ENCODE measurements at regions not wholly inside any gene's neighbourhood (a gene's known extent, or its start where the extent isn't known, plus 50 kb on each side); places are given as distances from the start of the nearest gene placed in this dataset.

- no peak overlapping the region for H2AFZ ChIP-seq (ENCODE audit: low read length)
- Mint-ChIP-seq H3K4me3 (no peak overlapping the region), H3K27me3 (ENCODE audit: low read depth) (no peaks in the 10 kb centered on the region)
These were observed 855.0 kb downstream of the EPHA7 start for GRCh38 chr6:92564376-92564775.

More at GRCh38 chr6:92564376-92564775, 855.0 kb downstream of the EPHA7 start:
- Mint-ChIP-seq H3K9me3 (no peaks in the 10 kb centered on the region), H3K36me3 (ENCODE audit: insufficient read depth in 1 of 3, low read depth in 3 of 3) (no peaks in the 10 kb centered on the region), H3K27ac (no peak overlapping the region; a peak in 1 of 7 replicates), H3K4me1 (no peaks in the 10 kb centered on the region)
- Histone ChIP-seq H3K27ac (ENCODE audit: insufficient read length, low read depth, low read length) (no peak overlapping the region), H3K23ac (ENCODE audit: insufficient read length, low read depth, low read length) (no peak overlapping the region), H2BK120ac (ENCODE audit: low read depth, low read length, poor library complexity, severe bottlenecking) (no peak overlapping the region), H2AK5ac (ENCODE audit: insufficient read length, low read length) (no peak overlapping the region), H4K8ac (replicated peaks; ENCODE audit: insufficient read length, low read depth, low read length) (no peak overlapping the region), H3K56ac (ENCODE audit: insufficient read length, low read depth, low read length) (no peak overlapping the region), H2BK20ac (ENCODE audit: low read depth, low read length, poor library complexity, severe bottlenecking) (no peak overlapping the region), H3K4ac (ENCODE audit: low read depth, low read length) (no peak overlapping the region), H3K14ac (ENCODE audit: insufficient read depth, low read length) (no peak overlapping the region), H3K4me2 (ENCODE audit: insufficient read depth, insufficient read length, low read length) (no peak overlapping the region), H2BK5ac (ENCODE audit: insufficient read length, low read length) (no peak overlapping the region), H3K9ac (ENCODE audit: extremely low read depth, insufficient read length, low read length) (no peak overlapping the region), H3K79me1 (ENCODE audit: insufficient read depth, low read depth, low read length, poor library complexity, severe bottlenecking) (no peaks in the 10 kb centered on the region), H3K79me2 (ENCODE audit: insufficient read depth, low read length) (no peaks in the 10 kb centered on the region), H3K27me3 (ENCODE audit: insufficient read depth, low read length) (no peaks in the 10 kb centered on the region), H3K4me1 (ENCODE audit: insufficient read depth, low read length) (no peaks in the 10 kb centered on the region), H4K20me1 (ENCODE audit: control insufficient read depth, insufficient read depth, insufficient read length) (no peaks in the 10 kb centered on the region), H2BK15ac (ENCODE audit: low read depth, low read length) (no peak overlapping the region), H3K18ac (ENCODE audit: insufficient read length, low read depth, low read length) (no peak overlapping the region), H3K23me2 (ENCODE audit: insufficient read length, low read depth, low read length, poor library complexity, severe bottlenecking) (no peaks in the 10 kb centered on the region), H4K5ac (ENCODE audit: insufficient read length, low read depth, low read length) (no peak overlapping the region), H3K9me3 (ENCODE audit: control insufficient read depth, low read depth, low read length) (no peaks in the 10 kb centered on the region), H3T11ph (ENCODE audit: low read length) (no peak overlapping the region), H2BK12ac (ENCODE audit: insufficient read length, low read depth, low read length) (no peak overlapping the region), H4K91ac (ENCODE audit: insufficient read length, low read depth, low read length) (no peak overlapping the region)
- no peak for TF ChIP-seq CTCF (conservative IDR thresholded peaks at IDR 0.05)
- no CpG with 5 or more reads among the region's 3 CpGs for whole genome bisulfite sequencing (ENCODE audit: extremely low coverage, insufficient read length, low lambda C conversion rate)
- DNase-seq = no peak

Data from H9 (cell line).